ENCODE measurements at regions not wholly inside any gene's neighbourhood (a gene's known extent, or its start where the extent isn't known, plus 50 kb on each side); places are given as distances from the start of the nearest gene placed in this dataset.

- 93% methylated on average over 6 of the region's 7 CpGs for WGBS
- Histone ChIP-seq H2BK120ac (ENCODE audit: low read depth, low read length) (no peak overlapping the region), H3K23ac (ENCODE audit: low read length in 2 of 2) (no peak overlapping the region)
Measured at GRCh38 chr2:237185553-237185925, 99.8 kb downstream of the COPS8 start.

DNA sequence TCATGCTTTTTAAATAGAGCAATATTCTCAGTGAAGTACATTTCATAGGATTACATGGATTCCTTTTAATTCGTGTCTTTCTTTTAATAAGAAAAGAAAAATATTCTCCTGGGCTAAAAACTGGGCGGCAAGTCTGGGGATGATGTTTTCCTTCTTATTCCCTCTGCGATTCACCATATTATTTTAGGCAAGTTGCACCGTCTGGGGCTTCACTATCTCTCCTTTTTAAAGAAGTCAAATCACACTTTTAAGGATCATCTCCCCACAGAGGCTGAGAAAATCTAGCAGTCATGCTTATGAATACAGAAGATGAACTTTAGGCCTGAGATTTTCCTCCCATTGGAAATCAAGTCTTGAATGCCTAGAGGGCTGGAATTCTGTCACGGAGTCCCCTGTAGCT lies 104.1 kb downstream of the COPS8 start:
- no peak overlapping the region for H4K91ac ChIP-seq (ENCODE audit: low read length)
- H3K27ac ChIP-seq (ENCODE audit: low read length, poor library complexity, severe bottlenecking): no peak overlapping the region

More at GRCh38 chr2:237185553-237185925, 99.8 kb downstream of the COPS8 start:
- Histone ChIP-seq H3K79me1 (replicated peaks; ENCODE audit: low read length, poor library complexity, severe bottlenecking) (no peaks in the 10 kb centered on the region), H3K9ac (ENCODE audit: low read length) (no peak overlapping the region), H3K27me3 (ENCODE audit: control insufficient read depth in 1 of 2, insufficient read depth in 1 of 2, low read length in 2 of 2) (no peaks in the 10 kb centered on the region), H3K27ac (ENCODE audit: low read length, poor library complexity, severe bottlenecking) (no peak overlapping the region), H3K4ac (ENCODE audit: low read depth in 1 of 2, low read length in 2 of 2) (no peak overlapping the region), H4K91ac (ENCODE audit: low read length) (no peak overlapping the region), H3K9me3 (ENCODE audit: control insufficient read depth, low read length) (no peaks in the 10 kb centered on the region), H2AK5ac (ENCODE audit: low read length, severe bottlenecking) (no peak overlapping the region), H2AFZ (ENCODE audit: low read depth, low read length) (no peak overlapping the region), H3K18ac (ENCODE audit: low read depth in 1 of 2, low read length in 2 of 2) (no peak overlapping the region), H3K4me3 (ENCODE audit: insufficient read depth in 1 of 2, low read depth in 1 of 2, low read length in 2 of 2) (no peak overlapping the region), H4K8ac (ENCODE audit: low read length) (no peak overlapping the region), H3K36me3 (ENCODE audit: control insufficient read depth in 1 of 2, insufficient read depth in 2 of 2, low read depth in 1 of 2, low read length in 2 of 2) (no peaks in the 10 kb centered on the region), H3K4me2 (ENCODE audit: low read length, poor library complexity, severe bottlenecking) (no peak overlapping the region), H2BK15ac (ENCODE audit: low read depth, poor library complexity, severe bottlenecking) (no peak overlapping the region), H3K4me1 (ENCODE audit: control insufficient read depth, insufficient read depth, low read depth, low read length) (peaks cover 10% of the 10 kb centered on the region), H2BK5ac (ENCODE audit: low read depth, low read length, poor library complexity, severe bottlenecking) (no peak overlapping the region), H3K14ac (ENCODE audit: low read length in 2 of 2) (no peak overlapping the region), H2BK12ac (ENCODE audit: low read length in 2 of 2) (peak overlapping the region in 1 of 2 experiments; percentile 84)
- DNase-seq: no peak

GRCh38 chr2:237190966-237191713 lies 105.5 kb downstream of the COPS8 start:
- Histone ChIP-seq H3K18ac (ENCODE audit: low read depth in 1 of 2, low read length in 2 of 2) (no peak overlapping the region), H3K4me1 (ENCODE audit: control insufficient read depth, insufficient read depth, low read depth, low read length) (peaks cover 17% of the 10 kb centered on the region), H3K79me1 (replicated peaks; ENCODE audit: low read length, poor library complexity, severe bottlenecking) (no peaks in the 10 kb centered on the region), H3K14ac (ENCODE audit: low read length in 2 of 2) (no peak overlapping the region), H2AK5ac (ENCODE audit: low read length, severe bottlenecking) (no peak overlapping the region), H2AFZ (ENCODE audit: low read depth, low read length) (no peak overlapping the region), H3K27me3 (ENCODE audit: control insufficient read depth in 1 of 2, insufficient read depth in 1 of 2, low read length in 2 of 2) (no peaks in the 10 kb centered on the region), H3K9ac (ENCODE audit: low read length) (peak overlapping the region; percentile 57), H3K36me3 (ENCODE audit: control insufficient read depth in 1 of 2, insufficient read depth in 2 of 2, low read depth in 1 of 2, low read length in 2 of 2) (no peaks in the 10 kb centered on the region), H2BK120ac (ENCODE audit: low read depth, low read length) (no peak overlapping the region), H4K91ac (ENCODE audit: low read length) (no peak overlapping the region), H3K4me2 (ENCODE audit: low read length, poor library complexity, severe bottlenecking) (no peak overlapping the region), H3K23ac (ENCODE audit: low read length in 2 of 2) (no peak overlapping the region), H4K8ac (ENCODE audit: low read length) (no peak overlapping the region), H3K9me3 (ENCODE audit: control insufficient read depth, low read length) (no peaks in the 10 kb centered on the region), H3K27ac (ENCODE audit: low read length, poor library complexity, severe bottlenecking) (no peak overlapping the region), H3K4me3 (ENCODE audit: insufficient read depth in 1 of 2, low read depth in 1 of 2, low read length in 2 of 2) (no peak overlapping the region), H2BK12ac (ENCODE audit: low read length in 2 of 2) (peak overlapping the region in 1 of 2 experiments; percentile 0), H3K4ac (ENCODE audit: low read depth in 1 of 2, low read length in 2 of 2) (no peak overlapping the region), H2BK15ac (ENCODE audit: low read depth, poor library complexity, severe bottlenecking) (no peak overlapping the region), H2BK5ac (ENCODE audit: low read depth, low read length, poor library complexity, severe bottlenecking) (no peak overlapping the region)
- WGBS: 87% methylated on average over 7 of the region's 7 CpGs
- no peak for DNase-seq

More for the DNA sequence above, 104.1 kb downstream of the COPS8 start:
- Histone ChIP-seq H2AFZ (ENCODE audit: low read depth, low read length) (no peak overlapping the region), H2BK12ac (ENCODE audit: low read length in 2 of 2) (no peak overlapping the region), H4K8ac (ENCODE audit: low read length) (no peak overlapping the region), H3K79me1 (replicated peaks; ENCODE audit: low read length, poor library complexity, severe bottlenecking) (no peaks in the 10 kb centered on the region), H3K9me3 (ENCODE audit: control insufficient read depth, low read length) (no peaks in the 10 kb centered on the region), H3K36me3 (ENCODE audit: control insufficient read depth in 1 of 2, insufficient read depth in 2 of 2, low read depth in 1 of 2, low read length in 2 of 2) (no peaks in the 10 kb centered on the region), H3K18ac (ENCODE audit: low read depth in 1 of 2, low read length in 2 of 2) (no peak overlapping the region), H3K4me3 (ENCODE audit: insufficient read depth in 1 of 2, low read depth in 1 of 2, low read length in 2 of 2) (no peak overlapping the region), H3K4me1 (ENCODE audit: control insufficient read depth, insufficient read depth, low read depth, low read length) (peaks cover 7% of the 10 kb centered on the region), H2AK5ac (ENCODE audit: low read length, severe bottlenecking) (no peak overlapping the region), H2BK15ac (ENCODE audit: low read depth, poor library complexity, severe bottlenecking) (no peak overlapping the region), H3K23ac (ENCODE audit: low read length in 2 of 2) (no peak overlapping the region), H2BK120ac (ENCODE audit: low read depth, low read length) (no peak overlapping the region), H2BK5ac (ENCODE audit: low read depth, low read length, poor library complexity, severe bottlenecking) (no peak overlapping the region), H3K27me3 (ENCODE audit: control insufficient read depth in 1 of 2, insufficient read depth in 1 of 2, low read length in 2 of 2) (no peaks in the 10 kb centered on the region), H3K4ac (ENCODE audit: low read depth in 1 of 2, low read length in 2 of 2) (no peak overlapping the region), H3K9ac (ENCODE audit: low read length) (no peak overlapping the region), H3K4me2 (ENCODE audit: low read length, poor library complexity, severe bottlenecking) (no peak overlapping the region), H3K14ac (ENCODE audit: low read length in 2 of 2) (no peak overlapping the region)
- no peak for DNase-seq
- over 99% methylated on average over 5 of the region's 5 CpGs for WGBS

- Histone ChIP-seq H3K9me3 (ENCODE audit: control insufficient read depth, low read length) (no peaks in the 10 kb centered on the region), H3K4ac (ENCODE audit: low read depth in 1 of 2, low read length in 2 of 2) (peak overlapping the region in 1 of 2 experiments; percentile 52), H2AFZ (ENCODE audit: low read depth, low read length) (no peak overlapping the region), H4K8ac (ENCODE audit: low read length) (peak overlapping the region; percentile 2), H3K4me1 (ENCODE audit: control insufficient read depth, insufficient read depth, low read depth, low read length) (peaks cover 19% of the 10 kb centered on the region), H3K27me3 (ENCODE audit: control insufficient read depth in 1 of 2, insufficient read depth in 1 of 2, low read length in 2 of 2) (no peaks in the 10 kb centered on the region), H3K14ac (ENCODE audit: low read length in 2 of 2) (no peak overlapping the region), H4K91ac (ENCODE audit: low read length) (no peak overlapping the region), H3K4me2 (ENCODE audit: low read length, poor library complexity, severe bottlenecking) (no peak overlapping the region), H3K36me3 (ENCODE audit: control insufficient read depth in 1 of 2, insufficient read depth in 2 of 2, low read depth in 1 of 2, low read length in 2 of 2) (no peaks in the 10 kb centered on the region), H2BK5ac (ENCODE audit: low read depth, low read length, poor library complexity, severe bottlenecking) (no peak overlapping the region), H3K79me1 (replicated peaks; ENCODE audit: low read length, poor library complexity, severe bottlenecking) (no peaks in the 10 kb centered on the region), H3K23ac (ENCODE audit: low read length in 2 of 2) (no peak overlapping the region), H3K27ac (ENCODE audit: low read length, poor library complexity, severe bottlenecking) (no peak overlapping the region), H2BK15ac (ENCODE audit: low read depth, poor library complexity, severe bottlenecking) (no peak overlapping the region), H3K4me3 (ENCODE audit: insufficient read depth in 1 of 2, low read depth in 1 of 2, low read length in 2 of 2) (no peak overlapping the region), H2BK12ac (ENCODE audit: low read length in 2 of 2) (peak overlapping the region; percentile 75 to 95), H2BK120ac (ENCODE audit: low read depth, low read length) (no peak overlapping the region), H2AK5ac (ENCODE audit: low read length, severe bottlenecking) (no peak overlapping the region), H3K18ac (ENCODE audit: low read depth in 1 of 2, low read length in 2 of 2) (peak overlapping the region; percentile 6 to 86), H3K9ac (ENCODE audit: low read length) (peak overlapping the region; percentile 57)
- WGBS: 89% methylated on average over 8 of the region's 8 CpGs
- DNase-seq: no peak
Measured at GRCh38 chr2:237191714-237192081, 106.0 kb downstream of the COPS8 start.
